ENCODE measurements at regions not wholly inside any gene's neighbourhood (a gene's known extent, or its start where the extent isn't known, plus 50 kb on each side); places are given as distances from the start of the nearest gene placed in this dataset.
A peak's percentile ranks its signal among the peaks of the same experiment; 100 is the strongest.
"Not testable (repeated sequence)": the region's sequence is repeated elsewhere in the genome, so short reads cannot be mapped to it uniquely, and the experiment has no call there.

- no peaks in the 10 kb centered on the region for H3K79me2 ChIP-seq (ENCODE audit: control insufficient read depth, insufficient read depth, low read length)
- no peak for TF ChIP-seq CTCF (conservative IDR thresholded peaks at IDR 0.05 in 1 of 2, IDR thresholded peaks at IDR 0.05 in 1 of 2; ENCODE audit: low read depth in 1 of 2, low read length in 2 of 2)
- no peak for TF ChIP-seq EZH2 (IDR thresholded peaks at IDR 0.05; ENCODE audit: low read length, missing control alignments)
- H3K27ac ChIP-seq (ENCODE audit: insufficient read depth, low read length), result no peak overlapping the region
- no peaks in the 10 kb centered on the region for H3K36me3 ChIP-seq (ENCODE audit: control insufficient read depth, insufficient read depth, low read length)
- no peaks in the 10 kb centered on the region for H4K20me1 ChIP-seq (ENCODE audit: control insufficient read depth, extremely low read depth, insufficient read depth, low read length)
- H2AFZ ChIP-seq (ENCODE audit: low read length), result no peak overlapping the region
- no peak overlapping the region for H3K4me2 ChIP-seq (ENCODE audit: extremely low read depth, insufficient read depth, low read length)
- DNase-seq (ENCODE audit: low read depth in 2 of 2), result no peak
- no peak overlapping the region for H3K4me3 ChIP-seq (replicated peaks in 1 of 4; ENCODE audit: control extremely low read depth in 1 of 4, insufficient read depth in 1 of 4, low read depth in 3 of 4, low read length in 4 of 4)
- H3K27me3 ChIP-seq (ENCODE audit: control insufficient read depth, insufficient read depth, low read length), result no peaks in the 10 kb centered on the region
- no peak overlapping the region for H3K9ac ChIP-seq (ENCODE audit: insufficient read depth, low read length)
- no peaks in the 10 kb centered on the region for H3K9me3 ChIP-seq (ENCODE audit: control insufficient read depth, insufficient read depth, low read depth, low read length)
- H3K4me1 ChIP-seq (ENCODE audit: control insufficient read depth, extremely low read depth, insufficient read depth, low read length), result no peaks in the 10 kb centered on the region
Measured at GRCh38 chr4:162469977-162470376, 306.2 kb upstream of the FSTL5 start.

- not testable (repeated sequence) for H4K20me1 ChIP-seq (ENCODE audit: control insufficient read depth, extremely low read depth, insufficient read depth, low read length); H3K27me3 ChIP-seq (ENCODE audit: control insufficient read depth, insufficient read depth, low read length); H3K27ac ChIP-seq (ENCODE audit: insufficient read depth, low read length); H3K9me3 ChIP-seq (ENCODE audit: control insufficient read depth, insufficient read depth, low read depth, low read length); H3K79me2 ChIP-seq (ENCODE audit: control insufficient read depth, insufficient read depth, low read length); H3K9ac ChIP-seq (ENCODE audit: insufficient read depth, low read length); DNase-seq (ENCODE audit: low read depth in 2 of 2); H3K4me2 ChIP-seq (ENCODE audit: extremely low read depth, insufficient read depth, low read length); H2AFZ ChIP-seq (ENCODE audit: low read length); H3K4me3 ChIP-seq (replicated peaks in 1 of 4; ENCODE audit: control extremely low read depth in 1 of 4, insufficient read depth in 1 of 4, low read depth in 3 of 4, low read length in 4 of 4); H3K4me1 ChIP-seq (ENCODE audit: control insufficient read depth, extremely low read depth, insufficient read depth, low read length); H3K36me3 ChIP-seq (ENCODE audit: control insufficient read depth, insufficient read depth, low read length)
Measured at GRCh38 chr4:162465356-162465755, 301.6 kb upstream of the FSTL5 start.

GRCh38 chr4:162461952-162462351 is 298.2 kb upstream of the FSTL5 start:
- Histone ChIP-seq H4K20me1 (ENCODE audit: control insufficient read depth, extremely low read depth, insufficient read depth, low read length) (no peaks in the 10 kb centered on the region), H3K36me3 (ENCODE audit: control insufficient read depth, insufficient read depth, low read length) (no peaks in the 10 kb centered on the region), H3K27me3 (ENCODE audit: control insufficient read depth, insufficient read depth, low read length) (no peaks in the 10 kb centered on the region), H3K79me2 (ENCODE audit: control insufficient read depth, insufficient read depth, low read length) (no peaks in the 10 kb centered on the region), H3K9me3 (ENCODE audit: control insufficient read depth, insufficient read depth, low read depth, low read length) (no peaks in the 10 kb centered on the region), H3K27ac (ENCODE audit: insufficient read depth, low read length) (no peak overlapping the region), H3K4me2 (ENCODE audit: extremely low read depth, insufficient read depth, low read length) (no peak overlapping the region), H3K4me1 (ENCODE audit: control insufficient read depth, extremely low read depth, insufficient read depth, low read length) (no peaks in the 10 kb centered on the region), H2AFZ (ENCODE audit: low read length) (no peak overlapping the region), H3K9ac (ENCODE audit: insufficient read depth, low read length) (no peak overlapping the region), H3K4me3 (replicated peaks in 1 of 4; ENCODE audit: control extremely low read depth in 1 of 4, insufficient read depth in 1 of 4, low read depth in 3 of 4, low read length in 4 of 4) (no peak overlapping the region)
- peak in 1 of 2 donors; percentile 6 for DNase-seq (ENCODE audit: low read depth in 2 of 2)
- TF ChIP-seq EZH2 (IDR thresholded peaks at IDR 0.05; ENCODE audit: low read length, missing control alignments) (no peak), CTCF (conservative IDR thresholded peaks at IDR 0.05 in 1 of 2, IDR thresholded peaks at IDR 0.05 in 1 of 2; ENCODE audit: low read depth in 1 of 2, low read length in 2 of 2) (no peak)
